Muscle of leg (tissue), 3 donors: ENCODE measurements at regions not wholly inside any gene's neighbourhood (a gene's known extent, or its start where the extent isn't known, plus 50 kb on each side); places are given as distances from the start of the nearest gene placed in this dataset.
"Not testable (repeated sequence)": the region's sequence is repeated elsewhere in the genome, so short reads cannot be mapped to it uniquely, and the experiment has no call there.

Experiments used
- DNase-seq: peaks from one replicate; pipeline ENCODE4 v3.0.0; 2013
- H3K27ac ChIP-seq: one replicate; pipeline ENCODE4 v1.5.1; 2013; ENCODE audit warnings: mild to moderate bottlenecking, low read length, control low read depth
- H3K27me3 ChIP-seq: one replicate; pipeline ENCODE4 v1.6.1; 2013; ENCODE audit warnings: low read length; ENCODE audit not compliant: control insufficient read depth, insufficient read depth
- H3K36me3 ChIP-seq: one replicate; pipeline ENCODE4 v1.6.1; 2013; ENCODE audit warnings: low read length; ENCODE audit not compliant: control insufficient read depth, insufficient read depth
- H3K4me1 ChIP-seq: one replicate; pipeline ENCODE4 v1.6.1; 2013; ENCODE audit warnings: low read length; ENCODE audit not compliant: control insufficient read depth, insufficient read depth
- H3K4me3 ChIP-seq: one replicate; pipeline ENCODE4 v1.5.1; 2013; ENCODE audit warnings: low read length, control low read depth
- H3K9me3 ChIP-seq: replicated peaks from 2 replicates; pipeline ENCODE4 v1.6.1; 2013; ENCODE audit warnings: low read depth, low read length; ENCODE audit not compliant: control insufficient read depth
- WGBS: methylation state at CpG from one replicate; pipeline ENCODE4 v1.1.5; 2013; ENCODE audit warnings: missing lambda C conversion rate; ENCODE audit not compliant: insufficient coverage; 5-methylcytosine and 5-hydroxymethylcytosine counted together

DNA sequence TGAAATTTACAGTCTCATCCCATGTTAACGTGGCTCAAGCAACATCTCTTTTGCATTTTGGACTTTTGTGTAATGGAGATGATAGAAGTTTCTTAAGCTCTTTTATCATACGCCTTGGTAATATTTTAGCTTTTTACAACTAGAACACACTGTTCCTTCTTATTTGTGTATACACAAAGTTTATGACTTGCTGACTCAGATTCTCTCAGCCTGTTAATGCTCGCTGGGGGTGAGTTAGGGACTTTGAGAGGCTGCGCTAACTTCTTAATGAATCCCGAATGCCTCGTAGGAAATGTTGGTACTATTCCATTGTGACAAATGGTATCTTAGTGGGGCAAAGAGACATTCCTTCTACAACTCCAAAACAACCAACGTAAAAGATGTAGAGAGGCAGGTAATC is 509.7 kb downstream of the DOK5 start:
- Histone ChIP-seq H3K27me3 (no peaks in the 10 kb centered on the region), H3K4me3 (no peak overlapping the region), H3K36me3 (no peaks in the 10 kb centered on the region), H3K4me1 (no peaks in the 10 kb centered on the region), H3K9me3 (no peaks in the 10 kb centered on the region), H3K27ac (no peak overlapping the region)
- whole genome bisulfite sequencing: 67% methylated on average over 3 of the region's 7 CpGs
- no peak for DNase-seq

DNA sequence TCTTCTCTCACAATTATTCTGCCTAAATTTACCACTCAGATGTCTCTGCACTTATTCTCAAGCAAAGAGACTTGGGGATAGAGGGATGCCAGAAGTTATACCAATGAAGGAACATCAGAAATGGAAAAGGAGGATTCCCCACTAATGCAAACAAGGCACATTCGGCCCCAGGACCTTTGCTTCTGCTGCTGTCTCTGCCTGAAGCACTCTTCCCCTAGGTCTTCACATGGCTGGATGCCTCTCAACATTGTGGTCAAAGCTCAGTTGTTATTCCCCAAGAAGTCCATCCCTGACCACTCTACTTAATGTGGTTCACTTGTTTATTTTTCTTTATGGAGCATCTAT is 508.7 kb downstream of the DOK5 start:
- DNase-seq: no peak
- WGBS: no CpG with 5 or more reads among the region's 1 CpG

DNA sequence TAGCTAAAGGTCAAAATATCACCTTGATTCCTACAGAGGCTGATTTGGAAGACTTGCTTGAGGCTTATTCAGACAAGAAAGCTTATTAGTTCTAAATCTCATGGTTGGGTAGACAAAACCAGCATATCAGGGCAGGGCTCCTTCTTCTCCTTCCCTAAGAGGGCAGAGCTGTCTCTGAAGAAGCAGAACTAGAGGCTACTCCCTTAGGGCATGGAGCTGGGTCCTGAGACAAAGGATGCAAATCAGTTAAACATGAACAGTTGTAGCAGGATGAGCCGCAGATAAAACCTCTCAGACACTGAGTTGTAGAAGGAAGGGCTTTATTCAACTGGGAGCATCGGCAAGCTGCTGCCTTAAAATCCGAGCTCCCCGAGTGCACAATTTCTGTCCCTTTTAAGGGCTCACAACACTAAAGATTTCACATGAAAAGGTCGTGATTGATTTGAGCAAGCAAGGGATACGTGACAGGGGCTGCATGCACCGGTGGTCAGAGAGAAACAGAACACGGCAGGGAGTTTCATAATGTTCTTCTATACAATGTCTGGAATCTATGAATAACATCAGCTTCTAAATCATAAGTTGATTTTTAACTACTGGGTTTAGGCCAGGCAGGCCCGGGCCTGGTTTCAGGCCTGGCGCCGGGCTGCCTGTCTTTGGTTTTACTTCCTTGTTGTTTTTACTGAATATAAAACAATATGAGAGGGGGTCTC is 508.2 kb downstream of the DOK5 start:
- H3K27ac ChIP-seq, H3K27me3 ChIP-seq, H3K4me3 ChIP-seq, H3K36me3 ChIP-seq, H3K4me1 ChIP-seq, DNase-seq, H3K9me3 ChIP-seq: not testable (repeated sequence)
- WGBS: 61% methylated on average over 3 of the region's 11 CpGs

More for the DNA sequence above, 508.7 kb downstream of the DOK5 start:
- Histone ChIP-seq H3K4me1 (no peaks in the 10 kb centered on the region), H3K4me3 (no peak overlapping the region), H3K27ac (no peak overlapping the region), H3K36me3 (no peaks in the 10 kb centered on the region), H3K9me3 (no peaks in the 10 kb centered on the region), H3K27me3 (no peaks in the 10 kb centered on the region)

DNA sequence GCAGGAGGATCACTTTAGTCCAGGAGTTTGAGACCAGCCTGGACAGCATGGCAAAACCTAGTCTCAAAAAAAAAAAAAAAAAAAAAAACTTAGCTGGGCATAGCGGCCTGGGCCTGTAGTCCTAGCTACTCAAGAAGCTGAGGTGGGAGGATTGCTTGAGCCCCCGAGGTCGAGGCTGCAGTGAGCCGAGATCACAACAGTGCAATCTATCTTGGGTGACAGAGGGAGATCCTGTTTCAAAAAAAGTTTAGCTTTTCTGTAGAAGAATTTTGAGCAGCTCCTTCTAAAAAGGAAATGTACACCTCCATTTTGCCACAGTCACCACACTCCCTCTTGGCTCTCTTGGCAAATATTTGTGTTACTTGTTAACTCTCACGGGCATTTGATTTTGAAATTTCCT is 505.8 kb downstream of the DOK5 start:
- Histone ChIP-seq H3K9me3 (no peaks in the 10 kb centered on the region), H3K36me3 (no peaks in the 10 kb centered on the region), H3K4me1 (no peaks in the 10 kb centered on the region), H3K27ac (no peak overlapping the region), H3K4me3 (no peak overlapping the region), H3K27me3 (no peaks in the 10 kb centered on the region)
- DNase-seq: no peak
- WGBS: 70% methylated on average over 4 of the region's 5 CpGs

- peak; percentile 12 for DNase-seq
Measured at GRCh38 chr20:54980103-54980960, 504.9 kb downstream of the DOK5 start.

DNA sequence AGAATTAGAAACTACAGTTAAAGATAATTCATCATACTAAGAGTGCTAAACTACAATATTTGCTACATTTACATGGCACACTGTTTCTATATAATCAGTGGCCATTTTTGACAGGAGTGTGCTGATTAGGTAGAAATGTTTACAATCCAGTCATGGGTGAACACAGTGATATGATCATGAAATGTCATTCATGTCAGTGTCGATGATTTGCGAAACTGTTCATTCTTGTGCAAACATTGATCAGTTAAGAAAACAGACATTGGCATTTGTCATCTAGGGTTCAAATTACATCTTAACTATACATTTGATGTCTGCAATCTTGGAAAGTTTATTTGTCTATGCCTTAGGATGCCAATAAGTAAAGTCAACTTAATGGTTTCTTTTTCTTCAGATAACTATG is 474.9 kb downstream of the DOK5 start:
- Histone ChIP-seq H3K36me3 (no peaks in the 10 kb centered on the region), H3K27ac (no peak overlapping the region), H3K4me1 (no peaks in the 10 kb centered on the region), H3K4me3 (no peak overlapping the region), H3K9me3 (no peaks in the 10 kb centered on the region), H3K27me3 (no peaks in the 10 kb centered on the region)
- no peak for DNase-seq
- WGBS: no CpG with 5 or more reads among the region's 2 CpGs

More at GRCh38 chr20:54980103-54980960, 504.9 kb downstream of the DOK5 start:
- no CpG with 5 or more reads among the region's 2 CpGs for WGBS
- H3K4me3 ChIP-seq: no peak overlapping the region
- H3K27me3 ChIP-seq: no peaks in the 10 kb centered on the region
- no peaks in the 10 kb centered on the region for H3K36me3 ChIP-seq
- H3K4me1 ChIP-seq: no peaks in the 10 kb centered on the region
- H3K9me3 ChIP-seq: no peaks in the 10 kb centered on the region
- H3K27ac ChIP-seq: no peak overlapping the region

DNA sequence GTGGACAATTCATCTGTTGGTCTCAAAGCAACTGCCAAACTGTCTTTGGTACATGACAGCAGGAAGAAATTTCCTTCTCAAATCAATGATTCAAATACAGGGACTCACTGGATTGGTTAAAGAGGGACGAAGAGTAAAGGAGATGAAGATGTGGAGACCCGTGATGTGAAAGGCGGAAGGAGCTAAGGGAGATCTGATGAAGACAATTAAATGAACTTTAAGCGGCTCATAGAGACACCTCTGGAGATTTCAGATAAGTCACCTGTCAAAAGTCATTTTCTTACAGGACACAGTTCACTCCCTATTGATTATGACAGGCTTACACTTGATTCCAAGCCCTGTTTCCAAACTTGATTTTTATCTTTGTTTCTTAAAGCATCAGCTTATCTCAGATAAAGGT is 466.3 kb downstream of the DOK5 start:
- 100% methylated on average over 1 of the region's 4 CpGs for WGBS
- H3K9me3 ChIP-seq: no peaks in the 10 kb centered on the region
- no peak overlapping the region for H3K27ac ChIP-seq
- no peak overlapping the region for H3K4me3 ChIP-seq
- H3K4me1 ChIP-seq: no peaks in the 10 kb centered on the region
- H3K36me3 ChIP-seq: no peaks in the 10 kb centered on the region
- no peaks in the 10 kb centered on the region for H3K27me3 ChIP-seq
- DNase-seq: no peak

- H3K4me3 ChIP-seq: no peak overlapping the region
- H3K9me3 ChIP-seq: no peaks in the 10 kb centered on the region
- no peaks in the 10 kb centered on the region for H3K36me3 ChIP-seq
- H3K27ac ChIP-seq: no peak overlapping the region
- no peaks in the 10 kb centered on the region for H3K4me1 ChIP-seq
- DNase-seq: no peak
- H3K27me3 ChIP-seq: no peaks in the 10 kb centered on the region
- 90% methylated on average over 2 of the region's 4 CpGs for WGBS
Measured at GRCh38 chr20:54940522-54940921, 465.1 kb downstream of the DOK5 start.

DNA sequence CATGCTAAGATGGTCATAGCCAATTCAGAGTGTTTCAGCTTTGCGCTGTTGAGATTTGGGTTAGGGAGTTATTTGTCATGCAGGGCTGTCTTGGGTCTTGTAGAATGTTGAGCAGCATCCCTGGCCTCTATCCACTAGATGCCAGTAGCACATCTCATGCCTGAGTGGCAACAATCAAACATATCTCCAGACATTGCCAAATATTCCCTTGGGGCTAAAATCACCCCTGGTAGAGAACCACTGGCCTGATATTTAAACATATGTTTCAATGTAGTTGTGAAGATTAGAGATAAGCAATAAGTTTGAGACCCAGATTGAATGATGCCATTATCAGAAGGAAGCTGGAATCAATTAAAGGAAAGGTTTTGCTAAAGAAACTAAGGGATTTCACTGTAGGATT is 463.3 kb downstream of the DOK5 start:
- H3K4me3 ChIP-seq: no peak overlapping the region
- no peaks in the 10 kb centered on the region for H3K9me3 ChIP-seq
- no peaks in the 10 kb centered on the region for H3K36me3 ChIP-seq
- H3K4me1 ChIP-seq: no peaks in the 10 kb centered on the region
- no peak for DNase-seq
- no peaks in the 10 kb centered on the region for H3K27me3 ChIP-seq
- WGBS: no CpG with 5 or more reads among the region's 1 CpG
- H3K27ac ChIP-seq: no peak overlapping the region

DNA sequence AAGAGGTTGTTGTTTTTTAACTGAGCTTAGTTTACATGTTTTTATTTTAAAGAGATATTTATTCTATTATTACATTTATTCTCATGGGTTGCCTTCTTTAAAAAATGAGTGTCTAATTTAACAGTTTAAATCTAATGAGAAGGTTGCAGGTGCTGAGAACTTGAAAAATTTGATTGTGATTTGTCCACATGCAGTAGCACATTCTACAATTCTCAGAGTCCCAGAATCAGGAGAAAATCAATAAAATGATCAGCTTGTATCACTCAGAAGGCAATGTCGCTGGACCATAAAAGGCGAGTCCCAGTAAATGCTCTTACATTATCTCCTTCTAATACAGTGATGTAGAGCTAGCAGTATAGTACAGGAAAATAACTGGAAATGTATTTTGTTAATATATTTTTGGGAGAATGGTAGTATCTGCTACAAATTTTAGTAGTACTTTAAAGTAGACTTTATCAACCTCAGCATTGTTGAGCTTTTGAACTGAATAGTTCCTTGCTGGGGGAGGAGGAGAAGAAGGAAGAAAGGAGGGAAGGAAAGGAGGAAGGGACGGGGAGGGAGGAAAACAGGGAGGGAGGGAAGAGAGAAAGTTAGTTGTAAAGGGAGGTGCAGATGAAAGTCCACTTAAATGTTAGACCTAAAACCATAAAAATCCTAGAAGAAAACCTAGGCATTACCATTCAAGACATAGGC is 458.0 kb downstream of the DOK5 start:
- Histone ChIP-seq H3K27me3 (no peaks in the 10 kb centered on the region), H3K4me1 (no peaks in the 10 kb centered on the region), H3K9me3 (no peaks in the 10 kb centered on the region), H3K36me3 (no peaks in the 10 kb centered on the region), H3K4me3 (no peak overlapping the region), H3K27ac (no peak overlapping the region)
- no peak for DNase-seq
- WGBS: no CpG with 5 or more reads among the region's 3 CpGs
